Pancreas (tissue), 10 donors: ENCODE measurements at regions not wholly inside any gene's neighbourhood (a gene's known extent, or its start where the extent isn't known, plus 50 kb on each side); places are given as distances from the start of the nearest gene placed in this dataset.

Experiments used
- ATAC-seq, 4 donors: fragments of 200-7000 bp; cut with Tn5 transposase; one replicate each; pipeline versions ENCODE4 v1.8.0 to v1.9.1; 2020; ENCODE audit warnings: mild to moderate bottlenecking in 4 of 4, moderate library complexity in 4 of 4
- DNase-seq, 6 donors: peaks; one replicate each; pipeline ENCODE4 v3.0.0-alpha.2; 2020
- FAIRE-seq: peaks from 2 replicates; lab custom pipeline; 2012; peaks lifted over from hg19 to GRCh38; lab: Jason Lieb, UNC
- H3K27ac ChIP-seq, 4 donors: fragments of 200-600 bp; sonication (generic); 1 replicate in 3 of 4; 2 replicates in 1 of 4; pipeline versions ENCODE4 v1.5.0 to v1.8.0; 2020
- H3K27me3 ChIP-seq, 4 donors: fragments of 200-600 bp; one replicate each; pipeline ENCODE4 v1.8.0; 2021
- H3K36me3 ChIP-seq, 3 donors: fragments of 200-600 bp; sonication (generic) in 1 of 3; one replicate each; pipeline versions ENCODE4 v1.5.0 to v1.8.0; 2020 to 2021
- H3K4me1 ChIP-seq, 3 donors: fragments of 200-600 bp; one replicate each; pipeline ENCODE4 v1.8.0; 2021
- H3K4me3 ChIP-seq, 4 donors: fragments of 200-600 bp; sonication (generic) in 2 of 4; one replicate each; pipeline versions ENCODE4 v1.5.0 to v1.8.0; 2020 to 2021
- H3K9me3 ChIP-seq, 4 donors: fragments of 200-600 bp; one replicate each; pipeline ENCODE4 v1.8.0; 2021
- CTCF ChIP-seq, 4 donors: fragments of 200-600 bp; sonication (generic) in 3 of 4; IDR thresholded peaks; one replicate each; pipeline versions ENCODE4 v1.5.0 to v1.8.0; 2021; ENCODE audit warnings: antibody characterized with exemption in 4 of 4
- WGBS, 2 donors: extraction: QIAGEN DNeasy Blood & Tissue Kit; methylation state at CpG; one replicate each; pipeline ENCODE4 v1.1.7; 2013; 5-methylcytosine and 5-hydroxymethylcytosine counted together
- intact Hi-C, 3 donors: fragments of 100-400 bp; cut with DNase I; formaldehyde crosslinking; loops; one replicate each; pipeline versions ENCODE4 v1.11.1 to v1.14.2; 2022
- donor health status: healthy with polysubstance abuse.
- donor health status: DM: no; HTN: no; CAD: no; lungs with moderate emphysema.
- donor health status: DM: no; HTN: no; CAD: no.
- donor health status: control.
- donor health status: control.
- donor health status: Bipolar disorder and iron deficiency.
- donor health status: DM: yes; HTN: yes; CAD: no.
- donor health status: DM: no; HTN: no; CAD: no.
- donor health status: DM: no; HTN: no; CAD: no.
- donor health status: DM: yes; HTN: yes; CAD: no.

DNA sequence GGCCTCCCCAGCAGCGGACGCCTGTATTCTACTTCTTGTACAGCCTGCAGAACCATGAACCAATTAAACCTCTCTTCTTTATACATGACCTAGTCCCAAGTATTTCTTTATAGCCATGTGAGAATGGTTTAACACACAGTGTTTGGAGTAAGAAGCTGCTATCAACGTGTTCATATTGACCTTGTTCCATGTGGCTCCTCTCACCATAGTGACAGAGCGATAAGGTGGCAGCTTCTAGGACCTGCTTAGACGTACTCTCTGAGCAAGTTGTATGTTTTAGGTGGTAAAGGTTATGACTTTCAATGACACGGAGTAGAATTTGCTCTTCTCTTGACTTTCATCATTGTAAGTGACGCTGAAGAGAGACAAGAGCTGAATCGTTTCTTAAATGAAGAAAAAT lies 157.7 kb upstream of the SLCO3A1 start:
- intact Hi-C loops, result no loop called here
- H3K36me3 ChIP-seq, result no peaks in the 10 kb centered on the region
- no peak for FAIRE-seq

DNA sequence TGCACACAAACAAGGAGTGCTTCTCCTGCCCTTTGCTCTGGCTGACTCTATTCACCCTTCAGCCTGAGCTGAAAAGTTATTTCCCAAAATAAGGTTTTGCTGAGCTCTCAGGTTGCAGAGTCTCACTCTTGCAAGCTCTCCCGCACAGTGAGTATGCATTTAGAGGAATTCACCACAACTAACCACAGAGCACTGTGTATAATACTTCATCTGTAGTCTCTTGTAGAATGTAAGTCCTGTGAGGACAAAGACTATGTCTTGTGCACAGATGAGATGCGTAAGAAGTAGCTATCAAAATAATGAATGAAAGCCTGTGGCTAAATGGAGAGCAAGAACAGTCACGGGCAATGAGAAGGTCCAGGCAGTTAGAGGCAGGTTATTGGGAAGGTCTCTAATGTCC lies 156.5 kb upstream of the SLCO3A1 start:
- intact Hi-C loops, result no loop called here
- Histone ChIP-seq H3K4me1 (no peaks in the 10 kb centered on the region), H3K4me3 (no peak overlapping the region), H3K27ac (no peak overlapping the region), H3K36me3 (no peaks in the 10 kb centered on the region), H3K9me3 (no peaks in the 10 kb centered on the region), H3K27me3 (no peaks in the 10 kb centered on the region)
- WGBS, 2 donors, result 80 to 82% methylated on average over 3 of the region's 3 CpGs
- ATAC-seq (no peak), FAIRE-seq (no peak), DNase-seq (no peak)
- TF ChIP-seq CTCF (IDR thresholded peaks at IDR 0.05), result no peak

More for the DNA sequence above, 157.7 kb upstream of the SLCO3A1 start:
- H3K27me3 ChIP-seq, result no peaks in the 10 kb centered on the region
- no peaks in the 10 kb centered on the region for H3K4me1 ChIP-seq
- H3K4me3 ChIP-seq, result no peak overlapping the region
- TF ChIP-seq CTCF (IDR thresholded peaks at IDR 0.05), result no peak
- no peak overlapping the region for H3K27ac ChIP-seq
- ATAC-seq (no peak), DNase-seq (no peak)
- WGBS, 2 donors, result 55 to 59% methylated on average over 8 of the region's 8 CpGs
- no peaks in the 10 kb centered on the region for H3K9me3 ChIP-seq

- Histone ChIP-seq H3K27ac (no peak overlapping the region), H3K9me3 (no peaks in the 10 kb centered on the region), H3K27me3 (no peaks in the 10 kb centered on the region), H3K4me1 (no peaks in the 10 kb centered on the region), H3K4me3 (no peak overlapping the region), H3K36me3 (no peaks in the 10 kb centered on the region)
- ATAC-seq (no peak), FAIRE-seq (no peak), DNase-seq (no peak)
- TF ChIP-seq CTCF (IDR thresholded peaks at IDR 0.05), result no peak
- 69 to 92% methylated on average over 4 of the region's 4 CpGs for WGBS, 2 donors
- intact Hi-C loops, result no loop called here
These were observed 155.3 kb upstream of the SLCO3A1 start for GRCh38 chr15:91698241-91698640.

GRCh38 chr15:91699741-91700140 lies 153.8 kb upstream of the SLCO3A1 start:
- Histone ChIP-seq H3K4me1 (no peaks in the 10 kb centered on the region), H3K27ac (no peak overlapping the region), H3K27me3 (no peaks in the 10 kb centered on the region), H3K9me3 (no peaks in the 10 kb centered on the region), H3K36me3 (no peaks in the 10 kb centered on the region), H3K4me3 (no peak overlapping the region)
- no peak for TF ChIP-seq CTCF (IDR thresholded peaks at IDR 0.05)
- intact Hi-C loops, result loop anchor here in 1 of 3 donors (10.0 kb wide), 1 partner anchor 385 kb away; no protein-coding TSS in a partner anchor
- DNase-seq, result no peak
- WGBS, 2 donors, result 73 to 78% methylated on average over 1 of the region's 1 CpG
- no peak for ATAC-seq
- no peak for FAIRE-seq

DNA sequence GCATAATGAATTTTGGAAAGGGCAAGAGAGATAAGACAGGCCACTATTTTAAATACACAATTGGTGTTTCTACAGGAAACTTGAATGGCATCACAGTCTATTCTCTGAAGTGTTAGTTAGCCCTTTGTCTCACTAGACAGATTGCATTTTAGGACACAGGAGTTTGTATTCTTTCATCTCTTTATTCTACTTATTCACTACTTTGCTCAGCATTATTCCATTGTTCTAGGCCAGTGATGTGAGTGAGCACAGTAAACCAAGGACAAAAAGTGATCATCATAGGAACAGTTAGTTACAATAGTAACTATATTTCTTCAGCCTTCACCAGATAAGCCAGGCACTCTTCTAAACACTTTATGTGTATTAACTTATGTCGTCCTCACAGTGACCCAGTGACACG lies 150.2 kb upstream of the SLCO3A1 start:
- 60 to 75% methylated on average over 2 of the region's 2 CpGs for WGBS, 2 donors
- FAIRE-seq (no peak), DNase-seq (no peak), ATAC-seq (no peak)
- H3K27ac ChIP-seq, result no peak overlapping the region
- H3K36me3 ChIP-seq, result no peaks in the 10 kb centered on the region
- no peaks in the 10 kb centered on the region for H3K27me3 ChIP-seq
- H3K4me1 ChIP-seq, result no peaks in the 10 kb centered on the region
- intact Hi-C loops, result loop anchor here in 1 of 3 donors (10.0 kb wide), 1 partner anchor 382 kb away; no protein-coding TSS in a partner anchor
- no peaks in the 10 kb centered on the region for H3K9me3 ChIP-seq
- no peak overlapping the region for H3K4me3 ChIP-seq
- no peak for TF ChIP-seq CTCF (IDR thresholded peaks at IDR 0.05)
